HG03571 (cell line): ENCODE measurements at regions not wholly inside any gene's neighbourhood (a gene's known extent, or its start where the extent isn't known, plus 50 kb on each side); places are given as distances from the start of the nearest gene placed in this dataset.
"Not testable (repeated sequence)": the region's sequence is repeated elsewhere in the genome, so short reads cannot be mapped to it uniquely, and the experiment has no call there.

Experiments
- ATAC-seq: cut with Tn5 transposase; IDR thresholded peaks from one replicate; pipeline ENCODE4 v1.9.1; 2021; ENCODE audit not compliant: unreplicated experiment

- no peak for ATAC-seq
Observed at GRCh38 chr3:109982201-109982600, 644.9 kb upstream of the DPPA4 start.

GRCh38 chr3:109984976-109985375, 647.6 kb upstream of the DPPA4 start:
- ATAC-seq, result no peak

- no peak for ATAC-seq
Observed at GRCh38 chr3:109985943-109986555, 648.7 kb upstream of the DPPA4 start.

GRCh38 chr3:109994853-109995252, 657.5 kb upstream of the DPPA4 start:
- ATAC-seq, result no peak

GRCh38 chr3:109995377-109995776, 658.0 kb upstream of the DPPA4 start:
- no peak for ATAC-seq

GRCh38 chr3:110001905-110002304, 664.6 kb upstream of the DPPA4 start:
- not testable (repeated sequence) for ATAC-seq

GRCh38 chr3:110006913-110007312, 669.6 kb upstream of the DPPA4 start:
- no peak for ATAC-seq

GRCh38 chr3:110015231-110015963, 678.1 kb upstream of the DPPA4 start:
- no peak for ATAC-seq

- ATAC-seq, result no peak
Observed at GRCh38 chr3:110016235-110016815, 679.0 kb upstream of the DPPA4 start.

- ATAC-seq, result no peak
Observed at GRCh38 chr3:110017304-110017703, 680.0 kb upstream of the DPPA4 start.

- no peak for ATAC-seq
Observed at GRCh38 chr3:110021659-110022058, 684.3 kb upstream of the DPPA4 start.

GRCh38 chr3:110023022-110023421, 685.7 kb upstream of the DPPA4 start:
- not testable (repeated sequence) for ATAC-seq

- no peak for ATAC-seq
Observed at GRCh38 chr3:110026421-110026820, 689.1 kb upstream of the DPPA4 start.

GRCh38 chr3:110027446-110028080, 690.2 kb upstream of the DPPA4 start:
- ATAC-seq, result no peak

GRCh38 chr3:110031975-110032374, 694.6 kb upstream of the DPPA4 start:
- no peak for ATAC-seq

GRCh38 chr3:110059431-110059830, 722.1 kb upstream of the DPPA4 start:
- no peak for ATAC-seq

GRCh38 chr3:110062716-110063115, 725.4 kb upstream of the DPPA4 start:
- no peak for ATAC-seq

- no peak for ATAC-seq
Observed at GRCh38 chr3:110063178-110063577, 725.8 kb upstream of the DPPA4 start.

- ATAC-seq, result no peak
Observed at GRCh38 chr3:110066206-110066605, 728.9 kb upstream of the DPPA4 start.

- no peak for ATAC-seq
Observed at GRCh38 chr3:110067527-110067926, 730.2 kb upstream of the DPPA4 start.

- no peak for ATAC-seq
Observed at GRCh38 chr3:110069761-110070160, 732.4 kb upstream of the DPPA4 start.
